HG03460 (cell line): ENCODE measurements at regions not wholly inside any gene's neighbourhood (a gene's known extent, or its start where the extent isn't known, plus 50 kb on each side); places are given as distances from the start of the nearest gene placed in this dataset.
"Not testable (repeated sequence)": the region's sequence is repeated elsewhere in the genome, so short reads cannot be mapped to it uniquely, and the experiment has no call there.

Source experiments
- ATAC-seq: cut with Tn5 transposase; IDR thresholded peaks from one replicate; pipeline ENCODE4 v1.9.1; 2021; ENCODE audit not compliant: unreplicated experiment

GRCh38 chr2:53497020-53497419 lies 270.6 kb upstream of the CHAC2 start:
- no peak for ATAC-seq

- ATAC-seq = no peak
Measured at GRCh38 chr2:53493210-53493609, 274.4 kb upstream of the CHAC2 start.

DNA sequence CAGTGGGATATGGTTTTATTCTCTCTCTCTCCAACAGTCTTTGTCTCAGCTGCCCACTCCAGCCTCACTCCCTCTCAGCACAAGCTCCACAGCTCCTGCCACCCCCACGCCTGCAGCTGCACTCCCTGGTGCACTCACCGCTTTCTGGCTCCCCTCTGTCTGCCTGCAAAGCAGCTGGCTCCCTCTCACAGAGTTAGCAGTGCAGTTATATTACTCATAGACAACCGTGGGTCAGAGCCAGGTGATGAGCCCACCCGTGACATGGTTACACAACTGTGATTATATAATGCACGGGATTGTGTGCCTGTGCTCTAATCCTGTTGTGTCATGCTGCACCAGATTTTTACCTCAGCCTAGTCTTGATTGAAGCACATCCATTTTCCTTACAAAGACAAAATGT lies 276.9 kb upstream of the CHAC2 start:
- ATAC-seq = no peak

DNA sequence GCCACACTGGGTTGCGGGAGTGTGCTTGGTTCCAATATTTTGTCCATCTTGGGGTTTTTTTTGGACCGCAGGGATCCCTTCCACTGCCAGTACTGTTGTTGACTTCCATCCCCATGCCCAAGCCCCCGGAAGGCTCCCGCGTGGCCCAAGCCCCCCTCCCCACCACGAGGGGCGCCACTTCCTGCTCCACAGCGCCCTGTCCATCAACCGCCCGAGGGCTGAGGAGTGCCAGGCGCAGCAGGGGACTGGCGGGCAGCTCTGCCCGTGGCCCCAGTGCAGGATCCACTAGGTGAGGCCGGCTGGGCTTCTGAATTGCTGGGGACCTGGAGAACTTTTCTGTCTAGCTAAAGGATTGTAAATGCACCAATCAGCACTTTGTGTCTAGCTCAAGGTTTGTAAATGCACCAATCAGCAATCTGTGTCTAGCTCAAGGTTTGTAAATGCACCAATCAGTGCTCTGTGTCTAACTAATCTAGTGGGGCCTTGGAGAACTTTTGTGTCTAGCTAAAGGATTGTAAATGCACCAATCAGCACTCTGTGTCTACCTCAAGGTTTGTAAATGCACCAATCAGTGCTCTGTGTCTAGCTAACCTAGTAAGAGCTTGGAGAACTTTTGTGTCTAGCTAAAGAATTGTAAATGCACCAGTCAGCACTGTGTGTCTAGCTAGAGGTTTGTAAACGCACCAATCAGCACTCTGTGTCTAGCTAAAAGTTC lies 281.3 kb upstream of the CHAC2 start:
- ATAC-seq = not testable (repeated sequence)

GRCh38 chr2:53485021-53485728 lies 282.4 kb upstream of the CHAC2 start:
- no peak for ATAC-seq

- ATAC-seq = no peak
Measured at GRCh38 chr2:53484531-53484930, 283.1 kb upstream of the CHAC2 start.

- ATAC-seq = no peak
Measured at GRCh38 chr2:53477517-53477916, 290.1 kb upstream of the CHAC2 start.

GRCh38 chr2:53476834-53477233 lies 290.8 kb upstream of the CHAC2 start:
- ATAC-seq = no peak

- ATAC-seq = no peak
Measured at GRCh38 chr2:53475766-53476165, 291.8 kb upstream of the CHAC2 start.

GRCh38 chr2:53475321-53475720 lies 292.3 kb upstream of the CHAC2 start:
- ATAC-seq = no peak

DNA sequence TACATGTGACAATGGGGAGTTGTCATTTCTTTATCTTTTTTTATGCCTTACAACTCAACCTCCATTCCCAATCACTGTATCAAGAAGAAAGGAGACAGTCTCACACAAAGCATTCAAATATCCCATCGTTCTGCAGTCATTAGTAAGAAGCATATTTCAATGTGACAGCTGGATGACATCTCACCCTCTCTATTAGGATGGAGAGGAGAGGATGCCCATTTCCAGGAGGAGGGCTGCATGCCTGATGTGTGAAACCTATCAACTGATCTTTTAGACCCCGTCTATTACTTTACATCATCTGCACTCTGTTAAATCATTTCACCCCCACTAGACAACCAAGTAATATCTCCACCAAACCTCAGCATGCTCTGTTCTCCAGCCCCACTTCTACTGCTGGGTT lies 292.7 kb upstream of the CHAC2 start:
- no peak for ATAC-seq

- no peak for ATAC-seq
Measured at GRCh38 chr2:53473775-53474311, 293.8 kb upstream of the CHAC2 start.

DNA sequence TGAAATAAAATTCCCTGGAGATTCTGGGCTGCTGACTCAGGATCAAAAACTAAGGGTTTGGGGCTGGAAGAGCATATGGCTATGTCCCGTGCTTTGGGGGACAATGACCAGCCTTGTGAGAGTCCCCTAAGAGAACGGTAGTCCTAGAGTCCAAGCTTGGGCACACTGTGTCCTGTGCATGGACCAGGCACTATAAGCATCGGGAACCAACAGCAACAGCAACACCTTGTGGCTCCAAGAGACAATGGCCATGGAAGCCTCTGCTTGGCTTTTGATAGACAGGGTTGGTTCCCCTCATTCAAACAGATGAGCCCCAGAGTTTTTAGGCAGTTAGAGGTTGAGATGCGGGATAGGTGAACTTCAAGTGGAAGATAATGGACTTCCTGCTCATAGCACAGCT lies 294.4 kb upstream of the CHAC2 start:
- ATAC-seq = no peak

- no peak for ATAC-seq
Measured at GRCh38 chr2:53467467-53468180, 300.0 kb upstream of the CHAC2 start.

- no peak for ATAC-seq
Measured at GRCh38 chr2:53463806-53464726, 303.5 kb upstream of the CHAC2 start.

DNA sequence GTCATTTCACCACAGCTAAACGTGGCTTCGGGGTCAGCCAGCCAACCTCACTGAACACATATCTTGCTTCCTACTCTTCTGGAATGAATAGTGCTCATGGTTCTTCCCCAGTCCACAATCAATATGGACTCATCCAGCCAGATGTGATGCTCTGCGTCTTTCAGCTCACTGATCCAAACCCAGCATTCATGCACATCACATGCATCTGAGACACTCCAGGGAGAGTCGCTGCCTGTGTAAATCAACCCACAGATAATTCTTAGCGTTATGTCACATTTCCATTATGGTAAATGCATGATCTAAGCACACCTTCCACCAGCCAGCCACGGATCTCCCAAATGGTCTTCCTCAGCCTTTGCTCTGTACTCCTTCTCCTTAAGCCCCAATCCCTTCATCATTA lies 306.7 kb upstream of the CHAC2 start:
- ATAC-seq = no peak

DNA sequence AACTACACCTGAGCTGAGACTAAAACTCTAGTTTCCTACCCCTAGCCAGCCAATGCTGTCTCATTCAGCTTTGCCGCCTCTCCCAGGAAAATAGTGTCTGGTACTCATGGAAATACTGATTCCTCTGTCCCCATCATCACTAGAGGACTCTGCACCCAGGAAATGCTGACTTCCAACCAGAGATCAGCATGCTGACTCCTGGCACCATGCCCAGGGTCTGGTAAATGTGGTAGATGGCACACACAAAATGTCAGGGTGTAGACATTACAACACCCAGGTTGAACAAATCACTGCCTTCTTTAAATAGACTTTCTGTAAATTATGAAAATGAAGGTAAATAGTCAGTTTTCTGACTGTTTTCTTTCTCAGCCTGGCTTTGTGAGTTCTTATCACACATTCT lies 307.3 kb upstream of the CHAC2 start:
- ATAC-seq = no peak

GRCh38 chr2:53455094-53455493 lies 312.5 kb upstream of the CHAC2 start:
- no peak for ATAC-seq

DNA sequence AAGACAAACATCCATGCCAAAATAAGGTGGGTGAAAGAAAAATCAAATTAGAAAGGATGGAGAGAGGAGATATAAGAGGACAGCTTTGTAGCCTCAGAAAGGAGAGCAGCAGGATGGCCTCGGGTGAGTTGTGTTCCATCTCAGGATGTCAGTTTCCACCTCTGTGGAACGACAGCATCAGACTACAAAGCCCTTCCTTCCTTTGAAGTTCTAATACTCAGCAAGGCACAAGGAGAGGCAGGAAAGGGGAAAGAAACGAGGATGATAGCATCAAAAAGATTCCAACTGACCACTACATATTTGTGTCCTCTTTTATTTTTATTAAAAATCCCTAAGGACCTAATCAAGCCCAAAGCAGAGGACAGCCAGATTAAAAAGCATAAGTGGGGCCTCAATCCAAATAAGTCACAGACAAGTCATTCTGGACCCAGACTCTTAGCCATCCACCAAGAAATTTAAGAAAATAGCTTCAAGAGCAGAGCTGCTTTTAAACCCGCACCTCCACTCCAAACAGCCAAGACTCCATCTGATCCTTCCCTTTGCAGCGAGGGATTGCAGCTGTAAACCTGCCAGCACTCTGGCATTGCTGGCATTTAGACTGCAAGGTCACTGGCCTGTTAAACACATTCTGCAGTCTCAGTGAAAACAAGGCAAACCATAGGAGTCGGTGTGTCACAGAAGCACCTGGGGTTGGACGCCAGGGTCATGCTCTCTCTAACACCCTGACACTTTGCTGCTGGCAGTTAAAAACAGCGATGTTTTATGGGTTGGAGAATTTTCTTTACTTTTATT lies 314.5 kb upstream of the CHAC2 start:
- ATAC-seq = no peak

- no peak for ATAC-seq
Measured at GRCh38 chr2:53452400-53452799, 315.2 kb upstream of the CHAC2 start.
